A673 (cell line): ENCODE measurements at regions not wholly inside any gene's neighbourhood (a gene's known extent, or its start where the extent isn't known, plus 50 kb on each side); places are given as distances from the start of the nearest gene placed in this dataset.

Experiments
- CTCF ChIP-seq: fragments of 300-800, 200-600 bp; sonication (generic); conservative IDR thresholded peaks from 2 replicates; pipeline ENCODE4 v1.5.1; 2017; ENCODE audit warnings: low read depth, mild to moderate bottlenecking, antibody characterized with exemption, low read length, moderate library complexity, mixed read lengths
- EZH2 ChIP-seq: fragments of 200-600 bp; sonication (generic); IDR thresholded peaks from 2 replicates; pipeline ENCODE4 v1.6.1; 2017; ENCODE audit warnings: borderline replicate concordance, low read depth, mild to moderate bottlenecking, mixed read lengths, antibody characterized with exemption, low read length; ENCODE audit not compliant: poor library complexity, severe bottlenecking

- TF ChIP-seq CTCF (no peak), EZH2 (no peak)
These were observed 582.9 kb upstream of the RBFOX1 start for GRCh38 chr16:6749698-6750097.
